Parathyroid adenoma (tissue), 2 donors: ENCODE measurements at regions not wholly inside any gene's neighbourhood (a gene's known extent, or its start where the extent isn't known, plus 50 kb on each side); places are given as distances from the start of the nearest gene placed in this dataset.
"Not testable (repeated sequence)": the region's sequence is repeated elsewhere in the genome, so short reads cannot be mapped to it uniquely, and the experiment has no call there.

ENCODE experiments used
- H2AFZ ChIP-seq: fragments of 300-600 bp; sonication (generic); one replicate; pipeline ENCODE4 v1.7.0; 2017; ENCODE audit warnings: antibody characterized with exemption, mild to moderate bottlenecking
- H3K27ac ChIP-seq: fragments of 300-600 bp; sonication (generic); one replicate; pipeline ENCODE4 v1.7.0; 2017
- H3K27me3 ChIP-seq: fragments of 300-600 bp; sonication (generic); one replicate; pipeline ENCODE4 v1.7.0; 2017; ENCODE audit warnings: low read length; ENCODE audit not compliant: control insufficient read depth, insufficient read depth
- H3K36me3 ChIP-seq: fragments of 300-600 bp; sonication (generic); one replicate; pipeline ENCODE4 v1.7.0; 2017; ENCODE audit warnings: low read length; ENCODE audit not compliant: control insufficient read depth, insufficient read depth
- H3K4me1 ChIP-seq: fragments of 300-600 bp; sonication (generic); one replicate; pipeline ENCODE4 v1.7.0; 2017; ENCODE audit warnings: control low read depth
- H3K4me2 ChIP-seq: fragments of 300-600 bp; sonication (generic); one replicate; pipeline ENCODE4 v1.7.0; 2017; ENCODE audit warnings: low read length
- H3K4me3 ChIP-seq: fragments of 300-600 bp; sonication (generic); one replicate; pipeline ENCODE4 v1.7.0; 2017; ENCODE audit warnings: low read depth, low read length
- H3K79me2 ChIP-seq: fragments of 300-600 bp; sonication (generic); one replicate; pipeline ENCODE4 v1.7.0; 2017; ENCODE audit warnings: control low read depth
- H3K9ac ChIP-seq: fragments of 300-600 bp; sonication (generic); one replicate; pipeline ENCODE4 v1.7.0; 2017; ENCODE audit warnings: mild to moderate bottlenecking
- H3K9me3 ChIP-seq: fragments of 300-600 bp; sonication (generic); one replicate; pipeline ENCODE4 v1.7.0; 2017; ENCODE audit warnings: low read length; ENCODE audit not compliant: control insufficient read depth
- CTCF ChIP-seq: fragments of 300-600 bp; sonication (generic); IDR thresholded peaks from one replicate; pipeline ENCODE4 v1.7.0; 2017; ENCODE audit warnings: antibody characterized with exemption, mild to moderate bottlenecking
- donor health status: primary hyperparathyroidism.

- H3K36me3 ChIP-seq = no peaks in the 10 kb centered on the region
- H3K27me3 ChIP-seq = no peaks in the 10 kb centered on the region
- no peak for TF ChIP-seq CTCF
- no peaks in the 10 kb centered on the region for H3K9me3 ChIP-seq
- H3K79me2 ChIP-seq = no peaks in the 10 kb centered on the region
- no peaks in the 10 kb centered on the region for H3K4me1 ChIP-seq
- no peak overlapping the region for H3K9ac ChIP-seq
- no peak overlapping the region for H3K4me2 ChIP-seq
- H2AFZ ChIP-seq = no peak overlapping the region
- no peak overlapping the region for H3K27ac ChIP-seq
- no peak overlapping the region for H3K4me3 ChIP-seq
These were observed 341.0 kb downstream of the TCERG1L start for GRCh38 chr10:130970341-130971122.

GRCh38 chr10:130971123-130971435 lies 340.4 kb downstream of the TCERG1L start:
- Histone ChIP-seq H3K27me3 (no peaks in the 10 kb centered on the region), H3K4me2 (no peak overlapping the region), H3K4me3 (no peak overlapping the region), H3K4me1 (no peaks in the 10 kb centered on the region), H3K36me3 (no peaks in the 10 kb centered on the region), H3K27ac (no peak overlapping the region), H3K9ac (no peak overlapping the region), H3K9me3 (no peaks in the 10 kb centered on the region), H3K79me2 (no peaks in the 10 kb centered on the region), H2AFZ (no peak overlapping the region)
- no peak for TF ChIP-seq CTCF

GRCh38 chr10:130973127-130973839 lies 338.2 kb downstream of the TCERG1L start:
- no peak overlapping the region for H3K27ac ChIP-seq
- H3K27me3 ChIP-seq = no peaks in the 10 kb centered on the region
- H3K4me3 ChIP-seq = no peak overlapping the region
- H2AFZ ChIP-seq = no peak overlapping the region
- H3K4me2 ChIP-seq = no peak overlapping the region
- H3K79me2 ChIP-seq = no peaks in the 10 kb centered on the region
- no peaks in the 10 kb centered on the region for H3K4me1 ChIP-seq
- no peak overlapping the region for H3K9ac ChIP-seq
- TF ChIP-seq CTCF = no peak
- H3K9me3 ChIP-seq = no peaks in the 10 kb centered on the region
- H3K36me3 ChIP-seq = no peaks in the 10 kb centered on the region

GRCh38 chr10:130974166-130974565 lies 337.4 kb downstream of the TCERG1L start:
- Histone ChIP-seq H3K9ac (no peak overlapping the region), H3K4me2 (no peak overlapping the region), H3K79me2 (no peaks in the 10 kb centered on the region), H3K27me3 (no peaks in the 10 kb centered on the region), H3K4me3 (no peak overlapping the region), H3K36me3 (no peaks in the 10 kb centered on the region), H3K9me3 (no peaks in the 10 kb centered on the region), H2AFZ (no peak overlapping the region), H3K27ac (no peak overlapping the region), H3K4me1 (no peaks in the 10 kb centered on the region)
- no peak for TF ChIP-seq CTCF

GRCh38 chr10:130975351-130975750 lies 336.2 kb downstream of the TCERG1L start:
- H3K27me3 ChIP-seq = not testable (repeated sequence)

More at GRCh38 chr10:130975351-130975750, 336.2 kb downstream of the TCERG1L start:
- not testable (repeated sequence) for H3K4me1 ChIP-seq, H3K4me3 ChIP-seq, H3K9ac ChIP-seq, H3K36me3 ChIP-seq, H3K4me2 ChIP-seq, H3K27ac ChIP-seq, H3K79me2 ChIP-seq, H2AFZ ChIP-seq, H3K9me3 ChIP-seq
